ENCODE measurements at regions not wholly inside any gene's neighbourhood (a gene's known extent, or its start where the extent isn't known, plus 50 kb on each side); places are given as distances from the start of the nearest gene placed in this dataset.

DNA sequence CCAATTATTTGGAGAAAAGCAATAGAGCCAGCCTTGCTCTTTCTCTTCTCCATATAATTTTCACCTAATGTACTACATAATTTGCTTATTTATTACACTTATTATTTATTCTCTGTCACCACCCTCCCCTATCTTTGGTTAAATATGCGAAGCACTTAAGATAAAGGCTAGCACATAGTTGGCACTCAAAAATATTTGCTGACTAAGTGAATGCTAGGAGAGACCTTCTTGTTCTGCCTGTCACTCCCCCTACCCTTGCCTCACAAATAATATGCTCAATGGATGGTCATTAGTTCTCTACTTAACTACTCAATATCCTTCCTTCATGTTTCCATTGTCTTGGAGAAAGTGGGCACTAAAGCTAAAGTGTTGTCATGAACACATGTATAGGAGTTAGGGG, 139.7 kb upstream of the ZC3H11B start:
- 6% methylated on average over 1 of the region's 1 CpG for WGBS (ENCODE audit: insufficient coverage, insufficient replicate concordance, low lambda C conversion rate, missing lambda C conversion rate)
- in situ Hi-C loops (cut with MboI) (no loop called here), intact Hi-C loops (cut with micrococcal nuclease; ENCODE audit: unreplicated experiment) (no loop called here)
- Histone ChIP-seq H3K4me1 (ENCODE audit: control insufficient read depth, insufficient read depth, low read length) (no peaks in the 10 kb centered on the region), H3K9me3 (replicated peaks; ENCODE audit: control insufficient read depth, insufficient read depth, low read length) (no peaks in the 10 kb centered on the region), H3K79me2 (ENCODE audit: control insufficient read depth, insufficient read depth, low read length) (no peaks in the 10 kb centered on the region), H4K20me1 (ENCODE audit: control insufficient read depth, insufficient read depth) (no peaks in the 10 kb centered on the region), H3K4me3 (no peak overlapping the region), H3K4me2 (ENCODE audit: control insufficient read depth, insufficient read depth) (no peak overlapping the region), H2AFZ (ENCODE audit: control insufficient read depth, low read depth, low read length) (no peak overlapping the region), H3K27ac (ENCODE audit: control insufficient read depth, insufficient read depth) (no peak overlapping the region), H3K9ac (ENCODE audit: control insufficient read depth, insufficient read depth, low read length) (no peak overlapping the region), H3K27me3 (replicated peaks in 1 of 2; ENCODE audit: control insufficient read depth in 2 of 2, insufficient read depth in 2 of 2, low read length in 1 of 2) (no peaks in the 10 kb centered on the region; a peak in 1 of 4 replicates), H3K36me3 (ENCODE audit: control insufficient read depth in 2 of 2, insufficient read depth in 2 of 2, low read length in 1 of 2) (no peaks in the 10 kb centered on the region)
- ChIA-PET RAD21 (ENCODE audit: unreplicated experiment) (no interaction called here), POLR2A (no interaction called here), CTCF (no interaction called here), SMC1A (ENCODE audit: uncharacterized antibody, unreplicated experiment) (no interaction called here)
- FAIRE-seq, result no peak
- no TSS peak for BruUV-seq (replicated peaks)
- ATAC-seq, result no peak
- TF ChIP-seq RAD21 (IDR thresholded peaks at IDR 0.05; ENCODE audit: insufficient read depth, low read depth, low read length), result no peak
- no peak for TF ChIP-seq BRCA1 (IDR thresholded peaks at IDR 0.05; ENCODE audit: low read depth, low read length)
- TF ChIP-seq, protein P1, sequence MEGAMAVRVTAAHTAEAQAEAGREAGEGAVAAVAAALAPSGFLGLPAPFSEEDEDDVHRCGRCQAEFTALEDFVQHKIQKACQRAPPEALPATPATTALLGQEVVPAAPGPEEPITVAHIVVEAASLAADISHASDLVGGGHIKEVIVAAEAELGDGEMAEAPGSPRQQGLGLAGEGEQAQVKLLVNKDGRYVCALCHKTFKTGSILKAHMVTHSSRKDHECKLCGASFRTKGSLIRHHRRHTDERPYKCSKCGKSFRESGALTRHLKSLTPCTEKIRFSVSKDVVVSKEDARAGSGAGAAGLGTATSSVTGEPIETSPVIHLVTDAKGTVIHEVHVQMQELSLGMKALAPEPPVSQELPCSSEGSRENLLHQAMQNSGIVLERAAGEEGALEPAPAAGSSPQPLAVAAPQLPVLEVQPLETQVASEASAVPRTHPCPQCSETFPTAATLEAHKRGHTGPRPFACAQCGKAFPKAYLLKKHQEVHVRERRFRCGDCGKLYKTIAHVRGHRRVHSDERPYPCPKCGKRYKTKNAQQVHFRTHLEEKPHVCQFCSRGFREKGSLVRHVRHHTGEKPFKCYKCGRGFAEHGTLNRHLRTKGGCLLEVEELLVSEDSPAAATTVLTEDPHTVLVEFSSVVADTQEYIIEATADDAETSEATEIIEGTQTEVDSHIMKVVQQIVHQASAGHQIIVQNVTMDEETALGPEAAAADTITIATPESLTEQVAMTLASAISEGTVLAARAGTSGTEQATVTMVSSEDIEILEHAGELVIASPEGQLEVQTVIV (IDR thresholded peaks at IDR 0.05; ENCODE audit: borderline replicate concordance, partially characterized antibody), result no peak
- TF ChIP-seq MXI1 (IDR thresholded peaks at IDR 0.05; ENCODE audit: low read depth, low read length), result no peak
- no peak for TF ChIP-seq STAT1 (conservative IDR thresholded peaks at IDR 0.05)
- TF ChIP-seq CEBPB (IDR thresholded peaks at IDR 0.05; ENCODE audit: borderline replicate concordance in 1 of 2, low read depth in 2 of 2, low read length in 2 of 2), result no peak
- no peak for TF ChIP-seq SIN3A (IDR thresholded peaks at IDR 0.05; ENCODE audit: low read depth, low read length)
- no peak for TF ChIP-seq IKZF1 (conservative IDR thresholded peaks at IDR 0.05)
- no peak for TF ChIP-seq SP1 (IDR thresholded peaks at IDR 0.05; ENCODE audit: low read depth, low read length)
- no peak for TF ChIP-seq NR2F1 (conservative IDR thresholded peaks at IDR 0.05)
- no peak for TF ChIP-seq GABPA (IDR thresholded peaks at IDR 0.05; ENCODE audit: low read depth)
- TF ChIP-seq CHD4 (IDR thresholded peaks at IDR 0.05), result no peak
- no peak for TF ChIP-seq TAF1 (IDR thresholded peaks at IDR 0.05; ENCODE audit: borderline replicate concordance, low read depth, low read length)
- no peak for DNase-seq (ENCODE audit: low read depth, low spot score)

All from GM12878 (cell line).